ENCODE measurements at regions not wholly inside any gene's neighbourhood (a gene's known extent, or its start where the extent isn't known, plus 50 kb on each side); places are given as distances from the start of the nearest gene placed in this dataset.

GRCh38 chr3:151024339-151024738 lies 51.8 kb upstream of the CLRN1 start:
- Mint-ChIP-seq H3K36me3 (ENCODE audit: low read depth) (no peaks in the 10 kb centered on the region), H3K27me3 (ENCODE audit: insufficient read depth) (no peaks in the 10 kb centered on the region), H3K4me3 (no peak overlapping the region), H3K27ac (no peak overlapping the region), H3K4me1 (peaks cover 3% of the 10 kb centered on the region), H3K9me3 (no peaks in the 10 kb centered on the region)
- Histone ChIP-seq H3K36me3 (ENCODE audit: control insufficient read depth, insufficient read depth, low read length) (no peaks in the 10 kb centered on the region), H3K4me1 (ENCODE audit: control insufficient read depth, insufficient read depth, low read length) (no peaks in the 10 kb centered on the region), H3K27me3 (ENCODE audit: control insufficient read depth, insufficient read depth, low read length, poor library complexity, severe bottlenecking) (no peaks in the 10 kb centered on the region), H3K9ac (ENCODE audit: extremely low read depth, low read length, poor library complexity, severe bottlenecking) (no peak overlapping the region), H3K4me3 (ENCODE audit: low read length) (no peak overlapping the region), H3K27ac (ENCODE audit: low read depth, low read length) (no peak overlapping the region), H3K9me3 (ENCODE audit: control insufficient read depth, low read length) (no peaks in the 10 kb centered on the region)
- no peak for TF ChIP-seq CTCF (conservative IDR thresholded peaks at IDR 0.05)
- no peak for DNase-seq

GRCh38 chr3:151034303-151034702 lies 51.2 kb upstream of the MED12L start:
- Mint-ChIP-seq H3K4me1 (no peaks in the 10 kb centered on the region), H3K4me3 (no peak overlapping the region), H3K27me3 (ENCODE audit: insufficient read depth) (no peaks in the 10 kb centered on the region), H3K9me3 (no peaks in the 10 kb centered on the region), H3K36me3 (ENCODE audit: low read depth) (no peaks in the 10 kb centered on the region), H3K27ac (no peak overlapping the region)
- H3K36me3 ChIP-seq (ENCODE audit: control insufficient read depth, insufficient read depth, low read length) = no peaks in the 10 kb centered on the region
- H3K4me1 ChIP-seq (ENCODE audit: control insufficient read depth, insufficient read depth, low read length) = no peaks in the 10 kb centered on the region
- no peak for TF ChIP-seq CTCF (conservative IDR thresholded peaks at IDR 0.05)
- no peak overlapping the region for H3K27ac ChIP-seq (ENCODE audit: low read depth, low read length)
- H3K9me3 ChIP-seq (ENCODE audit: control insufficient read depth, low read length) = no peaks in the 10 kb centered on the region
- H3K4me3 ChIP-seq (ENCODE audit: low read length) = no peak overlapping the region
- no peak for DNase-seq
- no peak overlapping the region for H3K9ac ChIP-seq (ENCODE audit: extremely low read depth, low read length, poor library complexity, severe bottlenecking)
- H3K27me3 ChIP-seq (ENCODE audit: control insufficient read depth, insufficient read depth, low read length, poor library complexity, severe bottlenecking) = peaks cover 7% of the 10 kb centered on the region
- WGBS, 2 experiments (ENCODE audit: insufficient coverage in 1 of 2, insufficient read length in 1 of 2) = 91 to 100% methylated on average over 2 of the region's 2 CpGs

GRCh38 chr3:151035072-151035471 lies 50.4 kb upstream of the MED12L start:
- Mint-ChIP-seq H3K4me3 (no peak overlapping the region), H3K27ac (no peak overlapping the region), H3K36me3 (ENCODE audit: low read depth) (no peaks in the 10 kb centered on the region), H3K4me1 (no peaks in the 10 kb centered on the region), H3K9me3 (no peaks in the 10 kb centered on the region), H3K27me3 (ENCODE audit: insufficient read depth) (peaks cover under 1% of the 10 kb centered on the region)
- peak; percentile 53 for DNase-seq
- Histone ChIP-seq H3K9me3 (ENCODE audit: control insufficient read depth, low read length) (no peaks in the 10 kb centered on the region), H3K4me3 (ENCODE audit: low read length) (no peak overlapping the region), H3K27me3 (ENCODE audit: control insufficient read depth, insufficient read depth, low read length, poor library complexity, severe bottlenecking) (peaks cover 12% of the 10 kb centered on the region), H3K27ac (ENCODE audit: low read depth, low read length) (no peak overlapping the region), H3K4me1 (ENCODE audit: control insufficient read depth, insufficient read depth, low read length) (no peaks in the 10 kb centered on the region), H3K36me3 (ENCODE audit: control insufficient read depth, insufficient read depth, low read length) (no peaks in the 10 kb centered on the region), H3K9ac (ENCODE audit: extremely low read depth, low read length, poor library complexity, severe bottlenecking) (no peak overlapping the region)
- 89 to 100% methylated on average over 4 to 5 of the region's 5 CpGs for WGBS, 2 experiments (ENCODE audit: insufficient coverage in 1 of 2, insufficient read length in 1 of 2)
- peak; percentile 48 for TF ChIP-seq CTCF (conservative IDR thresholded peaks at IDR 0.05)
